ENCODE measurements at regions not wholly inside any gene's neighbourhood (a gene's known extent, or its start where the extent isn't known, plus 50 kb on each side); places are given as distances from the start of the nearest gene placed in this dataset.
A peak's percentile ranks its signal among the peaks of the same experiment; 100 is the strongest.

GRCh38 chr9:19967888-19968459 is 179.1 kb upstream of the SLC24A2 start:
- no peak for DNase-seq (ENCODE audit: low read depth, low spot score)
- no peak overlapping the region for H3K27ac ChIP-seq

GRCh38 chr9:19967216-19967887 is 178.5 kb upstream of the SLC24A2 start:
- DNase-seq (ENCODE audit: low read depth, low spot score), result no peak
- H3K27ac ChIP-seq, result no peak overlapping the region

- no peak for DNase-seq (ENCODE audit: low read depth, low spot score)
- no peak overlapping the region for H3K27ac ChIP-seq
These were observed 176.5 kb upstream of the SLC24A2 start for GRCh38 chr9:19965336-19965735.

GRCh38 chr9:19947996-19948395 is 159.2 kb upstream of the SLC24A2 start:
- no peak for DNase-seq (ENCODE audit: low read depth, low spot score)
- H3K27ac ChIP-seq, result no peak overlapping the region

- H3K27ac ChIP-seq, result no peak overlapping the region
- DNase-seq (ENCODE audit: low read depth, low spot score), result peak; percentile 27
These were observed 157.7 kb upstream of the SLC24A2 start for GRCh38 chr9:19946441-19947109.

GRCh38 chr9:19941874-19942273 is 153.0 kb upstream of the SLC24A2 start:
- no peak for DNase-seq (ENCODE audit: low read depth, low spot score)
- H3K27ac ChIP-seq, result no peak overlapping the region

- H3K27ac ChIP-seq, result no peak overlapping the region
- no peak for DNase-seq (ENCODE audit: low read depth, low spot score)
These were observed 152.1 kb upstream of the SLC24A2 start for GRCh38 chr9:19940811-19941535.

- DNase-seq (ENCODE audit: low read depth, low spot score), result no peak
- no peak overlapping the region for H3K27ac ChIP-seq
These were observed 151.0 kb upstream of the SLC24A2 start for GRCh38 chr9:19939734-19940278.

- no peak for DNase-seq (ENCODE audit: low read depth, low spot score)
- H3K27ac ChIP-seq, result peak overlapping the region; percentile 8
These were observed 150.3 kb upstream of the SLC24A2 start for GRCh38 chr9:19938990-19939733.

GRCh38 chr9:19937121-19937520 is 148.3 kb upstream of the SLC24A2 start:
- H3K27ac ChIP-seq, result no peak overlapping the region
- no peak for DNase-seq (ENCODE audit: low read depth, low spot score)

GRCh38 chr9:19936598-19936997 is 147.8 kb upstream of the SLC24A2 start:
- no peak overlapping the region for H3K27ac ChIP-seq
- no peak for DNase-seq (ENCODE audit: low read depth, low spot score)

GRCh38 chr9:19935422-19935821 is 146.6 kb upstream of the SLC24A2 start:
- no peak for DNase-seq (ENCODE audit: low read depth, low spot score)
- no peak overlapping the region for H3K27ac ChIP-seq

GRCh38 chr9:19934301-19934871 is 145.5 kb upstream of the SLC24A2 start:
- DNase-seq (ENCODE audit: low read depth, low spot score), result no peak
- H3K27ac ChIP-seq, result no peak overlapping the region

GRCh38 chr9:19931098-19931890 is 142.5 kb upstream of the SLC24A2 start:
- no peak for DNase-seq (ENCODE audit: low read depth, low spot score)
- no peak overlapping the region for H3K27ac ChIP-seq

- no peak overlapping the region for H3K27ac ChIP-seq
- DNase-seq (ENCODE audit: low read depth, low spot score), result no peak
These were observed 138.7 kb upstream of the SLC24A2 start for GRCh38 chr9:19927560-19927959.

GRCh38 chr9:19926774-19927173 is 137.9 kb upstream of the SLC24A2 start:
- DNase-seq (ENCODE audit: low read depth, low spot score), result no peak
- H3K27ac ChIP-seq, result no peak overlapping the region

GRCh38 chr9:19925674-19926503 is 137.1 kb upstream of the SLC24A2 start:
- DNase-seq (ENCODE audit: low read depth, low spot score), result peak; percentile 60

GRCh38 chr9:19924080-19924479 is 135.2 kb upstream of the SLC24A2 start:
- DNase-seq (ENCODE audit: low read depth, low spot score), result no peak
- no peak overlapping the region for H3K27ac ChIP-seq

More at GRCh38 chr9:19925674-19926503, 137.1 kb upstream of the SLC24A2 start:
- H3K27ac ChIP-seq, result no peak overlapping the region
